ENCODE measurements at regions not wholly inside any gene's neighbourhood (a gene's known extent, or its start where the extent isn't known, plus 50 kb on each side); places are given as distances from the start of the nearest gene placed in this dataset.

- no peak for TF ChIP-seq CTCF (conservative IDR thresholded peaks at IDR 0.05; ENCODE audit: low read length)
- TF ChIP-seq EZH2phosphoT487 (IDR thresholded peaks at IDR 0.05; ENCODE audit: borderline replicate concordance) = no peak
Measured at GRCh38 chr9:80842389-80842788, 847.0 kb downstream of the TLE1 start.

All from Loucy (cell line).